Stomach (tissue), 4 donors: ENCODE measurements at regions not wholly inside any gene's neighbourhood (a gene's known extent, or its start where the extent isn't known, plus 50 kb on each side); places are given as distances from the start of the nearest gene placed in this dataset.

Experiments used
- POLR2A ChIP-seq, 4 donors: fragments of 450-650 bp; IDR thresholded peaks; one replicate each; pipeline ENCODE4 v1.6.1; 2016; ENCODE audit warnings: antibody characterized with exemption in 4 of 4, control low read depth in 2 of 4, mild to moderate bottlenecking in 1 of 4, moderate library complexity in 1 of 4
- TF ChIP-seq, protein P1 (sequence below), 7 experiments: fragments of 450-650 bp in 4 of 7; fragments of 200-600 bp in 3 of 7; sonication (generic) in 3 of 7; IDR thresholded peaks; one replicate each; pipeline ENCODE4 v1.5.1; 2016 to 2019; ENCODE audit warnings: antibody characterized with exemption in 7 of 7, control low read depth in 2 of 7, mild to moderate bottlenecking in 1 of 7

DNA sequence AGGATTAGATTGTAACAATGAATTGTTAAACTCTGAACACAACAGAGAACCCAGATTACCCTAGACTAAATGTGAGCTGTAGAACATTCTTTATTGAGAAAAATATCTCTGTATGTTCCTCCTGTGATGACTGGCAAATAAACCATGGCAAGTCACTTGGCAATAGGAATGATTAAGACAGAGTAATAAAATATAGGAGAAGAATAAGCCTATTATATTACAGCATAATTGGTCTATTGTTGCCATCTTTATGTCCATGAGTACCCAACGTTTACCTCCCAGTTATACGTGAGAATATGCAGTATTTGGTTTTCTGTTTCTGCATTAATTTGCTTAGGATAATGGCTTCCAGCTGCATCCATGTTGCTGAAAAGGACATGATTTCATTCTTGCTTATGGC lies 211.2 kb upstream of the AVPR1A start:
- TF ChIP-seq POLR2A (IDR thresholded peaks at IDR 0.05) = no peak
- TF ChIP-seq, protein P1, sequence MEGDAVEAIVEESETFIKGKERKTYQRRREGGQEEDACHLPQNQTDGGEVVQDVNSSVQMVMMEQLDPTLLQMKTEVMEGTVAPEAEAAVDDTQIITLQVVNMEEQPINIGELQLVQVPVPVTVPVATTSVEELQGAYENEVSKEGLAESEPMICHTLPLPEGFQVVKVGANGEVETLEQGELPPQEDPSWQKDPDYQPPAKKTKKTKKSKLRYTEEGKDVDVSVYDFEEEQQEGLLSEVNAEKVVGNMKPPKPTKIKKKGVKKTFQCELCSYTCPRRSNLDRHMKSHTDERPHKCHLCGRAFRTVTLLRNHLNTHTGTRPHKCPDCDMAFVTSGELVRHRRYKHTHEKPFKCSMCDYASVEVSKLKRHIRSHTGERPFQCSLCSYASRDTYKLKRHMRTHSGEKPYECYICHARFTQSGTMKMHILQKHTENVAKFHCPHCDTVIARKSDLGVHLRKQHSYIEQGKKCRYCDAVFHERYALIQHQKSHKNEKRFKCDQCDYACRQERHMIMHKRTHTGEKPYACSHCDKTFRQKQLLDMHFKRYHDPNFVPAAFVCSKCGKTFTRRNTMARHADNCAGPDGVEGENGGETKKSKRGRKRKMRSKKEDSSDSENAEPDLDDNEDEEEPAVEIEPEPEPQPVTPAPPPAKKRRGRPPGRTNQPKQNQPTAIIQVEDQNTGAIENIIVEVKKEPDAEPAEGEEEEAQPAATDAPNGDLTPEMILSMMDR (IDR thresholded peaks at IDR 0.05) = no peak
